ENCODE measurements at regions not wholly inside any gene's neighbourhood (a gene's known extent, or its start where the extent isn't known, plus 50 kb on each side); places are given as distances from the start of the nearest gene placed in this dataset.

- TF ChIP-seq ZNF785 (tag by site-specific recombination; IDR thresholded peaks at IDR 0.05) (no peak), REPIN1 (tag by site-specific recombination; IDR thresholded peaks at IDR 0.05; ENCODE audit: low read depth) (no peak), RBAK (tag by site-specific recombination; IDR thresholded peaks at IDR 0.05) (no peak), ZBTB26 (tag by site-specific recombination; optimal IDR thresholded peaks at IDR 0.05) (no peak)
Observed at GRCh38 chr5:136856648-136857047, 491.3 kb upstream of the TRPC7 start.

All from HEK293 (cell line).